HepG2 (cell line): ENCODE measurements at regions not wholly inside any gene's neighbourhood (a gene's known extent, or its start where the extent isn't known, plus 50 kb on each side); places are given as distances from the start of the nearest gene placed in this dataset.

ENCODE experiments used
- ATAC-seq: fragments of 200-7000 bp; cut with Tn5 transposase; 3 replicates; pipeline ENCODE4 v1.9.1; 2020; ENCODE audit warnings: mild to moderate bottlenecking, moderate library complexity
- BruUV-seq: library from RNA; stranded (reverse); fragments of 400-500 nt; replicated peaks from 2 replicates; lab custom pipeline; 2021; lab: Mats Ljungman, UMichigan
- CTCF ChIA-PET: fragments of 300-600 bp; formaldehyde crosslinking; extraction: SDS; loops from one replicate; lab custom pipeline; 2021; ENCODE audit warnings: low total read pairs, inconsistent platforms, low intra/inter-chr PET ratio; lab: Yijun Ruan, JAX
- POLR2A ChIA-PET: fragments of 350-600 bp; sonication (Branson Sonifier 250); formaldehyde crosslinking; loops from one replicate; lab custom pipeline; 2020; ENCODE audit warnings: antibody characterized with exemption, inconsistent platforms; lab: Yijun Ruan, JAX
- DNase-seq: peaks from one replicate; pipeline ENCODE4 v3.0.0-alpha.2; 2015; ENCODE audit warnings: low spot score
- FAIRE-seq: peaks from 3 replicates; lab custom pipeline; 2011; peaks lifted over from hg19 to GRCh38; lab: Jason Lieb, UNC
- H2AFZ ChIP-seq: one replicate; pipeline ENCODE4 v1.6.1; 2011; ENCODE audit warnings: low read length, inconsistent platforms
- H3K27ac ChIP-seq: fragments of 300-600 bp; 3 replicates; pipeline ENCODE4 v1.8.0; 2011; ENCODE audit warnings: mixed run types, mild to moderate bottlenecking, mixed read lengths, low read length, inconsistent platforms; ENCODE audit not compliant: insufficient read depth; ENCODE audit errors: extremely low read length
- H3K27me3 ChIP-seq, 2 experiments: fragments of 200-600 bp in 1 of 2; 2 replicates in 1 of 2; 3 replicates in 1 of 2; pipeline versions ENCODE4 v1.6.0 to v1.8.0; 2011; ENCODE audit warnings: low read length in 2 of 2, mild to moderate bottlenecking in 2 of 2, moderate library complexity in 2 of 2, inconsistent platforms in 1 of 2; ENCODE audit not compliant: insufficient read depth in 2 of 2, control insufficient read depth in 1 of 2
- H3K36me3 ChIP-seq, 2 experiments: fragments of 200-600 bp in 1 of 2; replicated peaks in 1 of 2; 2 replicates in 1 of 2; 3 replicates in 1 of 2; pipeline versions ENCODE4 v1.5.1 to v1.8.0; 2011; ENCODE audit warnings: low read length in 2 of 2, inconsistent platforms in 1 of 2; ENCODE audit not compliant: insufficient read depth in 2 of 2, control insufficient read depth in 1 of 2
- H3K4me1 ChIP-seq: 2 replicates; pipeline ENCODE4 v1.5.1; 2012; ENCODE audit warnings: low read length, inconsistent platforms; ENCODE audit not compliant: insufficient read depth
- H3K4me2 ChIP-seq: 2 replicates; pipeline ENCODE4 v1.6.0; 2011; ENCODE audit warnings: low read depth, low read length, inconsistent platforms
- H3K4me3 ChIP-seq, 3 experiments: fragments of 200-600 bp in 1 of 3; sonication (generic), shearing (Covaris generic) in 1 of 3; replicated peaks in 1 of 3; 2 replicates each; pipeline ENCODE4 v1.5.1; 2011 to 2016; ENCODE audit warnings: low read length in 3 of 3, inconsistent platforms in 2 of 3, low read depth in 2 of 3, mild to moderate bottlenecking in 2 of 3, control low read depth in 1 of 3, mixed read lengths in 1 of 3; ENCODE audit not compliant: insufficient read depth in 1 of 3
- H3K79me2 ChIP-seq: one replicate; pipeline ENCODE4 v1.6.1; 2011; ENCODE audit warnings: low read length, inconsistent platforms; ENCODE audit not compliant: insufficient read depth
- H3K9ac ChIP-seq: 2 replicates; pipeline ENCODE4 v1.6.0; 2011; ENCODE audit warnings: mild to moderate bottlenecking, low read depth, low read length, inconsistent platforms; ENCODE audit not compliant: insufficient read depth
- H3K9me3 ChIP-seq: 2 replicates; pipeline ENCODE4 v1.5.1; 2012; ENCODE audit warnings: mild to moderate bottlenecking, low read length
- H4K20me1 ChIP-seq: 2 replicates; pipeline ENCODE4 v1.6.0; 2011; ENCODE audit warnings: inconsistent platforms, mild to moderate bottlenecking, low read length, moderate library complexity; ENCODE audit not compliant: insufficient read depth
- BCL6 ChIP-seq: IDR thresholded peaks from 2 replicates; pipeline ENCODE4 v1.6.1; 2016; ENCODE audit warnings: missing genetic modification reagents, missing compliant biosample characterization
- ETV6 ChIP-seq: sonication (generic); formaldehyde crosslinking; conservative IDR thresholded peaks from 2 replicates; pipeline ENCODE4 v1.4.0; 2020; ENCODE audit warnings: missing genetic modification reagents
- HINFP ChIP-seq: sonication (generic); formaldehyde crosslinking; IDR thresholded peaks from 2 replicates; pipeline ENCODE4 v1.4.0; 2020; ENCODE audit warnings: low read depth, mild to moderate bottlenecking, missing genetic modification reagents
- KDM2A ChIP-seq: sonication (generic); formaldehyde crosslinking; IDR thresholded peaks from 2 replicates; pipeline ENCODE4 v1.4.0; 2020; ENCODE audit warnings: low read depth, missing genetic modification reagents, borderline replicate concordance
- MAFF ChIP-seq: IDR thresholded peaks from 2 replicates; pipeline ENCODE4 v1.6.1; 2011; ENCODE audit warnings: low read depth, low read length, improper control_type of control experiment
- MAFG ChIP-seq: sonication (generic); formaldehyde crosslinking; IDR thresholded peaks from 2 replicates; pipeline ENCODE4 v1.5.1; 2020; ENCODE audit warnings: mild to moderate bottlenecking, missing genetic modification reagents
- MAFK ChIP-seq, 2 experiments: IDR thresholded peaks in 1 of 2; conservative IDR thresholded peaks in 1 of 2; 2 replicates each; pipeline ENCODE4 v1.6.1; 2011; ENCODE audit warnings: improper control_type of control experiment in 2 of 2, low read length in 2 of 2
- MYNN ChIP-seq: sonication (generic); formaldehyde crosslinking; IDR thresholded peaks from 2 replicates; pipeline ENCODE4 v1.4.0; 2020; ENCODE audit warnings: mild to moderate bottlenecking, low read depth, missing genetic modification reagents
- SP140L ChIP-seq: sonication (generic); formaldehyde crosslinking; IDR thresholded peaks from 2 replicates; pipeline ENCODE4 v1.4.0; 2020; ENCODE audit warnings: missing genetic modification reagents, borderline replicate concordance
- SRSF4 ChIP-seq: fragments of 200-400 bp; formaldehyde crosslinking; IDR thresholded peaks from one replicate; pipeline ENCODE4 v1.6.1; 2018; ENCODE audit warnings: mild to moderate bottlenecking, low read depth, low read length, moderate library complexity; ENCODE audit not compliant: poor library complexity, severe bottlenecking
- TARDBP ChIP-seq: sonication (generic); formaldehyde crosslinking; IDR thresholded peaks from 2 replicates; pipeline ENCODE4 v1.8.0; 2022; ENCODE audit warnings: mild to moderate bottlenecking, missing genetic modification reagents
- ZNF276 ChIP-seq: sonication (generic); formaldehyde crosslinking; IDR thresholded peaks from 2 replicates; pipeline ENCODE4 v1.4.0; 2020; ENCODE audit warnings: mild to moderate bottlenecking, low read depth, missing genetic modification reagents
- ZNF619 ChIP-seq: sonication (generic); formaldehyde crosslinking; IDR thresholded peaks from 2 replicates; pipeline ENCODE4 v1.4.0; 2020; ENCODE audit warnings: mild to moderate bottlenecking, missing genetic modification reagents
- WGBS: methylation state at CpG from one replicate; pipeline ENCODE4 v1.1.6; 2017; ENCODE audit warnings: low lambda C conversion rate; 5-methylcytosine and 5-hydroxymethylcytosine counted together
- in situ Hi-C: cut with HindIII; loops from 2 replicates; pipeline ENCODE4 v1.10.0; 2017; ENCODE audit warnings: low pct_unique_long_range_greater_than_20kb; ENCODE audit not compliant: extremely low pct_ligation_motif_present
- intact Hi-C: fragments of 100-400 bp; cut with micrococcal nuclease; formaldehyde crosslinking; loops from one replicate; pipeline ENCODE4 v1.10.0; 2022; ENCODE audit not compliant: unreplicated experiment

DNA sequence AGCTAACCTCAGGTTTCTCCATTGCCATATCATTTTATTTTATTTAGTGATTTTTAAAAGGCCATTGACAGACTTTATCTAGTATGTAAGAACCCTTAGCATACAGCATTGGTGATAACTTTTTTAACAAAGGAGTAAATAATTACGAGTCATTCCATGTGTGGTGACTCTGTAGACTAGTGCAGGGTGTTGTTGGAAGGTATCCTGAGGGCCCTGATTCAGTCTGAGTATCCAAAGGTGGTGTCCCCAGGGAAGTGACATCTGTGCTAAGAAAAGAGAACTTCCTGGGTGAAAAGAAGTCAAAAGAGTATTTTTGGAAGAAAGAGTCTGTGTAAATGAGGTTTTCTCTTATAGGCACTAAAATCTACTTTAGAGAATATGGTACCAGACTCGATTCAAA lies 308.4 kb downstream of the C7orf25 start:
- in situ Hi-C loops = no loop called here

GRCh38 chr7:42597300-42597699 lies 314.6 kb downstream of the C7orf25 start:
- Histone ChIP-seq H3K27me3 (no peaks in the 10 kb centered on the region), H3K9me3 (peaks cover 38% of the 10 kb centered on the region), H3K4me3 (no peak overlapping the region), H3K4me1 (no peaks in the 10 kb centered on the region), H3K4me2 (no peak overlapping the region), H3K36me3 (no peaks in the 10 kb centered on the region), H4K20me1 (no peaks in the 10 kb centered on the region), H3K27ac (no peak overlapping the region), H3K79me2 (no peaks in the 10 kb centered on the region), H2AFZ (no peak overlapping the region), H3K9ac (no peak overlapping the region)
- intact Hi-C loops (no loop called here), in situ Hi-C loops (no loop called here)
- ChIA-PET POLR2A (no interaction called here), CTCF (no interaction called here)
- ATAC-seq = no peak
- WGBS = 19% methylated on average over 3 of the region's 3 CpGs
- no TSS peak for BruUV-seq
- no peak for FAIRE-seq
- no peak for DNase-seq
- TF ChIP-seq ZNF619 (CRISPR knock-in tag) = no peak
- TF ChIP-seq HINFP (CRISPR knock-in tag) = no peak
- peak in 1 of 2 experiments; percentile 79; a peak in 3 of 4 replicates for TF ChIP-seq MAFK (conservative IDR thresholded peaks at IDR 0.05 in 1 of 2, IDR thresholded peaks at IDR 0.05 in 1 of 2; ENCODE audit: low read length in 2 of 2)
- peak; percentile 58 for TF ChIP-seq MAFF
- no peak for TF ChIP-seq ZNF276 (CRISPR knock-in tag)

More for the DNA sequence above, 308.4 kb downstream of the C7orf25 start:
- CTCF ChIA-PET = no interaction called here
- intact Hi-C loops = no loop called here
- POLR2A ChIA-PET = no interaction called here
- TF ChIP-seq KDM2A (CRISPR knock-in tag) (no peak), SRSF4 (no peak), BCL6 (CRISPR knock-in tag) (no peak), ETV6 (CRISPR knock-in tag) (no peak), SP140L (CRISPR knock-in tag) (no peak), MAFG (CRISPR knock-in tag) (no peak), TARDBP (CRISPR knock-in tag) (no peak), MYNN (CRISPR knock-in tag) (no peak)
- no peaks in the 10 kb centered on the region for H4K20me1 ChIP-seq
- no peak overlapping the region for H3K4me2 ChIP-seq
- H3K4me3 ChIP-seq = no peak overlapping the region
- no peak overlapping the region for H3K27ac ChIP-seq
- no peak overlapping the region for H3K9ac ChIP-seq
- ATAC-seq = no peak
- no peaks in the 10 kb centered on the region for H3K79me2 ChIP-seq
- no TSS peak for BruUV-seq
- H2AFZ ChIP-seq = no peak overlapping the region
- H3K27me3 ChIP-seq = no peaks in the 10 kb centered on the region
- H3K9me3 ChIP-seq = peaks cover 6% of the 10 kb centered on the region; the same call in 1 of the 2 replicates
- 0% methylated on average over 2 of the region's 2 CpGs for WGBS
- H3K4me1 ChIP-seq = no peaks in the 10 kb centered on the region
- no peak for DNase-seq
- no peak for FAIRE-seq
- no peaks in the 10 kb centered on the region for H3K36me3 ChIP-seq
